OCI-LY3 (cell line): ENCODE measurements at regions not wholly inside any gene's neighbourhood (a gene's known extent, or its start where the extent isn't known, plus 50 kb on each side); places are given as distances from the start of the nearest gene placed in this dataset.

Experiments
- EZH2phosphoT487 ChIP-seq: fragments of 200-600 bp; shearing (Covaris generic); IDR thresholded peaks from 2 replicates; pipeline ENCODE4 v1.6.1; 2018; ENCODE audit warnings: antibody characterized with exemption, mixed run types, low read depth
- TF ChIP-seq, protein P1 (sequence below): fragments of 200-600, 300-600 bp; sonication (generic); IDR thresholded peaks from 2 replicates; pipeline ENCODE4 v1.5.1; 2014; ENCODE audit warnings: antibody characterized with exemption, low read length, low read depth

DNA sequence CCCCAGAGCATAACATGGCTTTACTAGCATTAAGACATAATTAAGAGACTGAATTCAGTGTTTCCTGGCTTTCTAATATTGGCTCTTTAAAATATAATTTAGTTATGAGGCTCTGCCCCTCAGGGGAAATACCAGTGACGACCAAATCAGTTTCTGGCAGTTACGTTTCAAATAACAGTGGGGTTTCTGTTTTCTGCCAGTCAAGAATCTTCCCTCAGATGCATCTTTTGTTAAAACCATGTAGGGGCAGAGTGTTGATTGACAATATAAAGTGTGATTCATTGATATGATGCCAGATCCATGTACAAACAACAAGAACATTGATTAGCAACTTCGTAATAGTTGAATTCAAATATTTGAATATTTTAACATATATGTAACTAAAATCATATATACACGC, 1169.7 kb downstream of the DIAPH3 start:
- TF ChIP-seq, protein P1, sequence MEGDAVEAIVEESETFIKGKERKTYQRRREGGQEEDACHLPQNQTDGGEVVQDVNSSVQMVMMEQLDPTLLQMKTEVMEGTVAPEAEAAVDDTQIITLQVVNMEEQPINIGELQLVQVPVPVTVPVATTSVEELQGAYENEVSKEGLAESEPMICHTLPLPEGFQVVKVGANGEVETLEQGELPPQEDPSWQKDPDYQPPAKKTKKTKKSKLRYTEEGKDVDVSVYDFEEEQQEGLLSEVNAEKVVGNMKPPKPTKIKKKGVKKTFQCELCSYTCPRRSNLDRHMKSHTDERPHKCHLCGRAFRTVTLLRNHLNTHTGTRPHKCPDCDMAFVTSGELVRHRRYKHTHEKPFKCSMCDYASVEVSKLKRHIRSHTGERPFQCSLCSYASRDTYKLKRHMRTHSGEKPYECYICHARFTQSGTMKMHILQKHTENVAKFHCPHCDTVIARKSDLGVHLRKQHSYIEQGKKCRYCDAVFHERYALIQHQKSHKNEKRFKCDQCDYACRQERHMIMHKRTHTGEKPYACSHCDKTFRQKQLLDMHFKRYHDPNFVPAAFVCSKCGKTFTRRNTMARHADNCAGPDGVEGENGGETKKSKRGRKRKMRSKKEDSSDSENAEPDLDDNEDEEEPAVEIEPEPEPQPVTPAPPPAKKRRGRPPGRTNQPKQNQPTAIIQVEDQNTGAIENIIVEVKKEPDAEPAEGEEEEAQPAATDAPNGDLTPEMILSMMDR = no peak
- TF ChIP-seq EZH2phosphoT487 = no peak
